CD14-positive monocyte (primary cell): ENCODE measurements at regions not wholly inside any gene's neighbourhood (a gene's known extent, or its start where the extent isn't known, plus 50 kb on each side); places are given as distances from the start of the nearest gene placed in this dataset.

Source experiments
- DNase-seq, 3 donors: peaks; one replicate each; pipeline ENCODE4 v3.0.0-alpha.2; 2011 to 2022
- H2AFZ ChIP-seq: 2 replicates; pipeline ENCODE4 v1.6.0; 2012; ENCODE audit warnings: mild to moderate bottlenecking, low read depth, low read length, inconsistent platforms; ENCODE audit not compliant: insufficient read depth, poor library complexity, severe bottlenecking
- H3K27ac ChIP-seq, 2 donors: 1 replicate in 1 of 2; 2 replicates in 1 of 2; pipeline ENCODE4 v1.5.1; 2012 to 2013; ENCODE audit warnings: low read length in 2 of 2, control low read depth in 1 of 2, inconsistent platforms in 1 of 2, low read depth in 1 of 2, mild to moderate bottlenecking in 1 of 2
- H3K27me3 ChIP-seq, 2 donors: one replicate each; pipeline versions ENCODE4 v1.6.0 to v1.6.1; 2011 to 2013; ENCODE audit warnings: low read length in 2 of 2; ENCODE audit not compliant: control insufficient read depth in 2 of 2, insufficient read depth in 2 of 2
- H3K36me3 ChIP-seq, 2 donors: replicated peaks in 1 of 2; 1 replicate in 1 of 2; 2 replicates in 1 of 2; pipeline versions ENCODE4 v1.5.1 to v1.6.1; 2012 to 2013; ENCODE audit warnings: low read length in 2 of 2, control low read depth in 1 of 2, inconsistent platforms in 1 of 2, mild to moderate bottlenecking in 1 of 2; ENCODE audit not compliant: insufficient read depth in 2 of 2, control insufficient read depth in 1 of 2
- H3K4me1 ChIP-seq, 2 donors: 1 replicate in 1 of 2; 2 replicates in 1 of 2; pipeline versions ENCODE4 v1.5.1 to v1.6.1; 2012 to 2013; ENCODE audit warnings: low read length in 2 of 2, control low read depth in 1 of 2, inconsistent platforms in 1 of 2, mild to moderate bottlenecking in 1 of 2, moderate library complexity in 1 of 2; ENCODE audit not compliant: insufficient read depth in 2 of 2, control insufficient read depth in 1 of 2
- H3K4me2 ChIP-seq: replicated peaks from 2 replicates; pipeline ENCODE3; 2012; ENCODE audit warnings: low read length, moderate library complexity, mild to moderate bottlenecking; ENCODE audit not compliant: poor library complexity, severe bottlenecking; ENCODE audit errors: extremely low read depth
- H3K4me3 ChIP-seq, 3 experiments: fragments of 200-600 bp in 1 of 3; sonication (generic) in 1 of 3; replicated peaks in 1 of 3; 1 replicate in 2 of 3; 2 replicates in 1 of 3; pipeline ENCODE4 v1.5.1; 2011 to 2013; ENCODE audit warnings: low read length in 3 of 3, mild to moderate bottlenecking in 3 of 3, control low read depth in 2 of 3, low read depth in 2 of 3, inconsistent platforms in 1 of 3, moderate library complexity in 1 of 3
- H3K79me2 ChIP-seq: 2 replicates; pipeline ENCODE4 v1.6.0; 2012; ENCODE audit warnings: mild to moderate bottlenecking, control low read depth, inconsistent platforms, low read length, moderate library complexity; ENCODE audit not compliant: insufficient read depth
- H3K9ac ChIP-seq: 2 replicates; pipeline ENCODE4 v1.6.0; 2017; ENCODE audit warnings: low read length, mild to moderate bottlenecking; ENCODE audit not compliant: insufficient read depth, poor library complexity, severe bottlenecking
- H3K9me3 ChIP-seq, 2 donors: replicated peaks in 1 of 2; 1 replicate in 1 of 2; 2 replicates in 1 of 2; pipeline versions ENCODE4 v1.5.1 to v1.6.1; 2012 to 2013; ENCODE audit warnings: low read length in 2 of 2, control low read depth in 1 of 2; ENCODE audit not compliant: control insufficient read depth in 1 of 2, insufficient read depth in 1 of 2
- H4K20me1 ChIP-seq: 2 replicates; pipeline ENCODE4 v1.6.0; 2012; ENCODE audit warnings: mild to moderate bottlenecking, low read length, control low read depth, moderate library complexity; ENCODE audit not compliant: insufficient read depth
- H3K27ac Mint-ChIP-seq, 7 donors: one replicate each; pipeline ENCODE4 v1.8.0; 2020; ENCODE audit warnings: mild to moderate bottlenecking in 7 of 7, mixed read lengths in 7 of 7, moderate library complexity in 6 of 7, inconsistent platforms in 2 of 7
- H3K27me3 Mint-ChIP-seq, 3 donors: one replicate each; pipeline ENCODE4 v1.8.0; 2021 to 2022; ENCODE audit warnings: low read depth in 3 of 3, mild to moderate bottlenecking in 3 of 3, mixed read lengths in 3 of 3, moderate library complexity in 3 of 3, inconsistent platforms in 1 of 3
- H3K36me3 Mint-ChIP-seq, 2 donors: one replicate each; pipeline ENCODE4 v1.8.0; 2020; ENCODE audit warnings: mixed read lengths in 2 of 2, inconsistent platforms in 1 of 2, mild to moderate bottlenecking in 1 of 2
- H3K4me1 Mint-ChIP-seq: one replicate; pipeline ENCODE4 v1.8.0; 2020; ENCODE audit warnings: mild to moderate bottlenecking, mixed read lengths
- H3K4me3 Mint-ChIP-seq, 2 donors: one replicate each; pipeline ENCODE4 v1.8.0; 2020; ENCODE audit warnings: mild to moderate bottlenecking in 2 of 2, mixed read lengths in 2 of 2, moderate library complexity in 1 of 2
- H3K9me3 Mint-ChIP-seq, 7 donors: one replicate each; pipeline ENCODE4 v1.8.0; 2020 to 2022; ENCODE audit warnings: mixed read lengths in 7 of 7, mild to moderate bottlenecking in 6 of 7, moderate library complexity in 6 of 7, inconsistent platforms in 2 of 7
- WGBS: methylation state at CpG from one replicate; pipeline ENCODE4 v1.1.5; 2013; ENCODE audit warnings: missing lambda C conversion rate; ENCODE audit not compliant: insufficient coverage; 5-methylcytosine and 5-hydroxymethylcytosine counted together
- intact Hi-C, 2 donors: fragments of 100-400 bp; cut with micrococcal nuclease; formaldehyde crosslinking; loops; one replicate each; pipeline versions ENCODE4 v1.15.0 to v1.15.1; 2023
- TF ChIP-seq, protein P1 (sequence below): fragments of 200-600 bp; IDR thresholded peaks from one replicate; pipeline ENCODE4 v1.8.0; 2022; ENCODE audit warnings: antibody characterized with exemption, mild to moderate bottlenecking

GRCh38 chr9:91489361-91489899 lies 65.8 kb upstream of the NFIL3 start:
- Histone ChIP-seq H3K79me2 (no peaks in the 10 kb centered on the region), H3K27me3 (peaks cover 0 to 2% of the 10 kb centered on the region in 2 donors), H3K4me3 (no peak overlapping the region), H3K9ac (no peak overlapping the region), H3K36me3 (no peaks in the 10 kb centered on the region), H3K4me2 (no peak overlapping the region), H4K20me1 (no peaks in the 10 kb centered on the region), H3K27ac (no peak overlapping the region), H2AFZ (no peak overlapping the region), H3K9me3 (no peaks in the 10 kb centered on the region), H3K4me1 (no peaks in the 10 kb centered on the region)
- TF ChIP-seq, protein P1, sequence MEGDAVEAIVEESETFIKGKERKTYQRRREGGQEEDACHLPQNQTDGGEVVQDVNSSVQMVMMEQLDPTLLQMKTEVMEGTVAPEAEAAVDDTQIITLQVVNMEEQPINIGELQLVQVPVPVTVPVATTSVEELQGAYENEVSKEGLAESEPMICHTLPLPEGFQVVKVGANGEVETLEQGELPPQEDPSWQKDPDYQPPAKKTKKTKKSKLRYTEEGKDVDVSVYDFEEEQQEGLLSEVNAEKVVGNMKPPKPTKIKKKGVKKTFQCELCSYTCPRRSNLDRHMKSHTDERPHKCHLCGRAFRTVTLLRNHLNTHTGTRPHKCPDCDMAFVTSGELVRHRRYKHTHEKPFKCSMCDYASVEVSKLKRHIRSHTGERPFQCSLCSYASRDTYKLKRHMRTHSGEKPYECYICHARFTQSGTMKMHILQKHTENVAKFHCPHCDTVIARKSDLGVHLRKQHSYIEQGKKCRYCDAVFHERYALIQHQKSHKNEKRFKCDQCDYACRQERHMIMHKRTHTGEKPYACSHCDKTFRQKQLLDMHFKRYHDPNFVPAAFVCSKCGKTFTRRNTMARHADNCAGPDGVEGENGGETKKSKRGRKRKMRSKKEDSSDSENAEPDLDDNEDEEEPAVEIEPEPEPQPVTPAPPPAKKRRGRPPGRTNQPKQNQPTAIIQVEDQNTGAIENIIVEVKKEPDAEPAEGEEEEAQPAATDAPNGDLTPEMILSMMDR, result no peak
- 21% methylated on average over 5 of the region's 5 CpGs for WGBS
- no peaks in the 10 kb centered on the region for H3K36me3 Mint-ChIP-seq
- intact Hi-C loops, result no loop called here
- no peaks in the 10 kb centered on the region for H3K4me1 Mint-ChIP-seq
- peaks cover 1 to 11% (median 6%) of the 10 kb centered on the region in 3 donors for H3K27me3 Mint-ChIP-seq
- no peak for DNase-seq
- no peak overlapping the region for H3K27ac Mint-ChIP-seq
- H3K4me3 Mint-ChIP-seq, result no peak overlapping the region
- H3K9me3 Mint-ChIP-seq, result peaks cover 2 to 8% (median 2%) of the 10 kb centered on the region in 7 donors

GRCh38 chr9:91488341-91488740 lies 64.7 kb upstream of the NFIL3 start:
- Mint-ChIP-seq H3K36me3 (no peaks in the 10 kb centered on the region), H3K9me3 (peaks cover 0 to 8% (median 0%) of the 10 kb centered on the region in 7 donors), H3K4me3 (no peak overlapping the region), H3K4me1 (no peaks in the 10 kb centered on the region), H3K27ac (peak overlapping the region in 1 of 7 donors; percentile 26), H3K27me3 (peaks cover 1 to 7% (median 2%) of the 10 kb centered on the region in 3 donors)
- WGBS, result 92% methylated on average over 5 of the region's 5 CpGs
- Histone ChIP-seq H3K4me1 (no peaks in the 10 kb centered on the region), H2AFZ (no peak overlapping the region), H3K79me2 (no peaks in the 10 kb centered on the region), H3K27ac (no peak overlapping the region), H4K20me1 (no peaks in the 10 kb centered on the region), H3K27me3 (peaks cover 0 to 2% of the 10 kb centered on the region in 2 donors), H3K36me3 (no peaks in the 10 kb centered on the region), H3K4me2 (no peak overlapping the region), H3K4me3 (no peak overlapping the region), H3K9ac (no peak overlapping the region), H3K9me3 (no peaks in the 10 kb centered on the region)
- intact Hi-C loops, result no loop called here
- no peak for DNase-seq
- TF ChIP-seq, protein P1, result no peak
